Gastroesophageal sphincter (tissue), 4 donors: ENCODE measurements at regions not wholly inside any gene's neighbourhood (a gene's known extent, or its start where the extent isn't known, plus 50 kb on each side); places are given as distances from the start of the nearest gene placed in this dataset.

Experiments
- ATAC-seq: fragments of 150-250 bp; one replicate; pipeline ENCODE4 v1.9.1; 2016; ENCODE audit warnings: mild to moderate bottlenecking, moderate library complexity
- H3K27ac ChIP-seq, 4 donors: fragments of 200-600 bp; sonication (generic) in 3 of 4; 1 replicate in 3 of 4; 2 replicates in 1 of 4; pipeline ENCODE4 v1.5.1; 2016 to 2019
- H3K27me3 ChIP-seq: fragments of 200-600 bp; sonication (generic); one replicate; pipeline ENCODE4 v1.5.1; 2019
- H3K36me3 ChIP-seq, 2 donors: fragments of 200-600 bp; sonication (generic); one replicate each; pipeline ENCODE4 v1.5.1; 2019; ENCODE audit warnings: control low read depth in 1 of 2
- H3K4me1 ChIP-seq, 3 donors: fragments of 200-600 bp; sonication (generic); 1 replicate in 2 of 3; 2 replicates in 1 of 3; pipeline ENCODE4 v1.5.1; 2016 to 2019; ENCODE audit warnings: control low read depth in 2 of 3
- H3K4me3 ChIP-seq, 2 donors: fragments of 200-600 bp; sonication (generic); one replicate each; pipeline ENCODE4 v1.5.1; 2019; ENCODE audit warnings: mild to moderate bottlenecking in 1 of 2, moderate library complexity in 1 of 2
- H3K9me3 ChIP-seq, 3 donors: fragments of 200-600 bp; sonication (generic); one replicate each; pipeline ENCODE4 v1.5.1; 2017 to 2019; ENCODE audit warnings: control low read depth in 2 of 3
- CTCF ChIP-seq, 4 experiments: fragments of 200-600 bp in 2 of 4; fragments of 450-650 bp in 2 of 4; sonication (generic) in 1 of 4; IDR thresholded peaks; one replicate each; pipeline ENCODE4 v1.5.1; 2017 to 2019; ENCODE audit warnings: antibody characterized with exemption in 4 of 4, mild to moderate bottlenecking in 2 of 4, moderate library complexity in 2 of 4
- EP300 ChIP-seq: sonication (generic); formaldehyde crosslinking; IDR thresholded peaks from one replicate; pipeline ENCODE4 v1.6.1; 2017; ENCODE audit warnings: antibody characterized with exemption, mild to moderate bottlenecking
- POLR2A ChIP-seq, 2 donors: fragments of 450-650 bp; IDR thresholded peaks; one replicate each; pipeline ENCODE4 v1.6.1; 2017; ENCODE audit warnings: antibody characterized with exemption in 2 of 2, mild to moderate bottlenecking in 2 of 2, moderate library complexity in 1 of 2
- POLR2AphosphoS5 ChIP-seq: sonication (generic); formaldehyde crosslinking; IDR thresholded peaks from one replicate; pipeline ENCODE4 v1.6.1; 2017; ENCODE audit warnings: antibody characterized with exemption
- WGBS, 2 donors: methylation state at CpG; one replicate each; pipeline ENCODE4 v1.1.5; 2018; ENCODE audit warnings: low coverage in 1 of 2; 5-methylcytosine and 5-hydroxymethylcytosine counted together

- TF ChIP-seq EP300, result no peak
- TF ChIP-seq POLR2AphosphoS5, result no peak
- TF ChIP-seq POLR2A (IDR thresholded peaks at IDR 0.05), result no peak
- no peak for TF ChIP-seq CTCF (IDR thresholded peaks at IDR 0.05)
- 58 to 86% methylated on average over 3 to 4 of the region's 4 CpGs for WGBS, 2 donors
- no peak overlapping the region for H3K4me3 ChIP-seq
- H3K27ac ChIP-seq, result no peak overlapping the region
- no peaks in the 10 kb centered on the region for H3K4me1 ChIP-seq
- H3K36me3 ChIP-seq, result no peaks in the 10 kb centered on the region
- H3K9me3 ChIP-seq, result no peaks in the 10 kb centered on the region
- peaks cover 4% of the 10 kb centered on the region for H3K27me3 ChIP-seq
- no peak for ATAC-seq
Observed at GRCh38 chr7:49400891-49401550, 372.4 kb upstream of the VWC2 start.

GRCh38 chr7:49403844-49404243 is 369.6 kb upstream of the VWC2 start:
- Histone ChIP-seq H3K9me3 (no peaks in the 10 kb centered on the region), H3K36me3 (no peaks in the 10 kb centered on the region), H3K27ac (no peak overlapping the region), H3K4me1 (no peaks in the 10 kb centered on the region), H3K4me3 (no peak overlapping the region), H3K27me3 (no peaks in the 10 kb centered on the region)
- no peak for TF ChIP-seq CTCF (IDR thresholded peaks at IDR 0.05)
- TF ChIP-seq POLR2AphosphoS5, result no peak
- no peak for TF ChIP-seq EP300
- TF ChIP-seq POLR2A (IDR thresholded peaks at IDR 0.05), result no peak
- no peak for ATAC-seq
- WGBS, 2 donors, result 71 to 92% methylated on average over 2 of the region's 2 CpGs

GRCh38 chr7:49407205-49407604 is 366.2 kb upstream of the VWC2 start:
- H3K4me1 ChIP-seq, result no peaks in the 10 kb centered on the region
- H3K27ac ChIP-seq, result no peak overlapping the region
- H3K4me3 ChIP-seq, result no peak overlapping the region
- no peak for TF ChIP-seq POLR2AphosphoS5
- TF ChIP-seq EP300, result no peak
- TF ChIP-seq POLR2A (IDR thresholded peaks at IDR 0.05), result no peak
- TF ChIP-seq CTCF (IDR thresholded peaks at IDR 0.05), result no peak
- no peaks in the 10 kb centered on the region for H3K36me3 ChIP-seq
- 73 to 82% methylated on average over 2 to 4 of the region's 4 CpGs for WGBS, 2 donors
- no peak for ATAC-seq
- H3K27me3 ChIP-seq, result no peaks in the 10 kb centered on the region
- no peaks in the 10 kb centered on the region for H3K9me3 ChIP-seq

GRCh38 chr7:49417034-49417433 is 356.4 kb upstream of the VWC2 start:
- H3K36me3 ChIP-seq, result no peaks in the 10 kb centered on the region
- H3K4me1 ChIP-seq, result no peaks in the 10 kb centered on the region
- WGBS, 2 donors, result 73 to 80% methylated on average over 1 to 2 of the region's 2 CpGs
- TF ChIP-seq EP300 (no peak), CTCF (IDR thresholded peaks at IDR 0.05) (no peak), POLR2AphosphoS5 (no peak), POLR2A (IDR thresholded peaks at IDR 0.05) (no peak)
- ATAC-seq, result no peak
- H3K27me3 ChIP-seq, result no peaks in the 10 kb centered on the region
- H3K4me3 ChIP-seq, result no peak overlapping the region
- no peak overlapping the region for H3K27ac ChIP-seq
- no peaks in the 10 kb centered on the region for H3K9me3 ChIP-seq

- no peak for TF ChIP-seq POLR2AphosphoS5
- no peak for TF ChIP-seq CTCF (IDR thresholded peaks at IDR 0.05)
- no peak for TF ChIP-seq EP300
- TF ChIP-seq POLR2A (IDR thresholded peaks at IDR 0.05), result no peak
- no peaks in the 10 kb centered on the region for H3K9me3 ChIP-seq
- no peaks in the 10 kb centered on the region for H3K4me1 ChIP-seq
- H3K36me3 ChIP-seq, result no peaks in the 10 kb centered on the region
- 23 to 40% methylated on average over 3 of the region's 3 CpGs for WGBS, 2 donors
- H3K4me3 ChIP-seq, result no peak overlapping the region
- no peak for ATAC-seq
- H3K27me3 ChIP-seq, result no peaks in the 10 kb centered on the region
- H3K27ac ChIP-seq, result no peak overlapping the region
Observed at GRCh38 chr7:49418963-49419362, 354.5 kb upstream of the VWC2 start.
